ENCODE measurements at regions not wholly inside any gene's neighbourhood (a gene's known extent, or its start where the extent isn't known, plus 50 kb on each side); places are given as distances from the start of the nearest gene placed in this dataset.

- ChIA-PET POLR2A (no interaction called here), CTCF (no interaction called here)
- ATAC-seq (ENCODE audit: low read depth) (no peak), DNase-seq (no peak)
- intact Hi-C loops (cut with micrococcal nuclease): no loop called here
- Mint-ChIP-seq H3K4me1 (no peaks in the 10 kb centered on the region), H3K27ac (no peak overlapping the region), H3K36me3 (ENCODE audit: low read depth) (no peaks in the 10 kb centered on the region), H3K27me3 (no peaks in the 10 kb centered on the region), H3K4me3 (no peak overlapping the region), H3K9me3 (peaks cover 5% of the 10 kb centered on the region)
- no peak for TF ChIP-seq CTCF (IDR thresholded peaks at IDR 0.05)
Observed at GRCh38 chr21:28272272-28272992, 720.2 kb downstream of the LTN1 start.

GRCh38 chr21:28269173-28269572 lies 723.5 kb downstream of the LTN1 start:
- no peak overlapping the region for H3K27ac Mint-ChIP-seq
- ChIA-PET CTCF (no interaction called here), POLR2A (no interaction called here)
- no peaks in the 10 kb centered on the region for H3K36me3 Mint-ChIP-seq (ENCODE audit: low read depth)
- H3K4me3 Mint-ChIP-seq: no peak overlapping the region
- DNase-seq (no peak), ATAC-seq (ENCODE audit: low read depth) (no peak)
- no peaks in the 10 kb centered on the region for H3K27me3 Mint-ChIP-seq
- TF ChIP-seq CTCF (IDR thresholded peaks at IDR 0.05): no peak
- H3K4me1 Mint-ChIP-seq: no peaks in the 10 kb centered on the region
- H3K9me3 Mint-ChIP-seq: peaks cover 3% of the 10 kb centered on the region
- intact Hi-C loops (cut with micrococcal nuclease): no loop called here

GRCh38 chr21:28268685-28269084 lies 724.0 kb downstream of the LTN1 start:
- intact Hi-C loops (cut with micrococcal nuclease): no loop called here
- H3K9me3 Mint-ChIP-seq: peaks cover 3% of the 10 kb centered on the region
- no peaks in the 10 kb centered on the region for H3K36me3 Mint-ChIP-seq (ENCODE audit: low read depth)
- ATAC-seq (ENCODE audit: low read depth) (no peak), DNase-seq (no peak)
- ChIA-PET CTCF (no interaction called here), POLR2A (no interaction called here)
- H3K27ac Mint-ChIP-seq: no peak overlapping the region
- TF ChIP-seq CTCF (IDR thresholded peaks at IDR 0.05): no peak
- H3K4me1 Mint-ChIP-seq: no peaks in the 10 kb centered on the region
- H3K4me3 Mint-ChIP-seq: no peak overlapping the region
- no peaks in the 10 kb centered on the region for H3K27me3 Mint-ChIP-seq

- DNase-seq (no peak), ATAC-seq (ENCODE audit: low read depth) (no peak)
- Mint-ChIP-seq H3K9me3 (peaks cover 3% of the 10 kb centered on the region), H3K27me3 (no peaks in the 10 kb centered on the region), H3K27ac (no peak overlapping the region), H3K4me1 (no peaks in the 10 kb centered on the region), H3K4me3 (no peak overlapping the region), H3K36me3 (ENCODE audit: low read depth) (no peaks in the 10 kb centered on the region)
- CTCF ChIA-PET: no interaction called here
- POLR2A ChIA-PET: no interaction called here
- intact Hi-C loops (cut with micrococcal nuclease): no loop called here
- TF ChIP-seq CTCF (IDR thresholded peaks at IDR 0.05): no peak
Observed at GRCh38 chr21:28267449-28267848, 725.2 kb downstream of the LTN1 start.

GRCh38 chr21:28266061-28266460 lies 726.6 kb downstream of the LTN1 start:
- TF ChIP-seq CTCF (IDR thresholded peaks at IDR 0.05): no peak
- Mint-ChIP-seq H3K4me3 (no peak overlapping the region), H3K9me3 (peaks cover 3% of the 10 kb centered on the region), H3K36me3 (ENCODE audit: low read depth) (no peaks in the 10 kb centered on the region), H3K4me1 (no peaks in the 10 kb centered on the region), H3K27me3 (no peaks in the 10 kb centered on the region), H3K27ac (no peak overlapping the region)
- POLR2A ChIA-PET: no interaction called here
- CTCF ChIA-PET: no interaction called here
- intact Hi-C loops (cut with micrococcal nuclease): no loop called here
- ATAC-seq (ENCODE audit: low read depth) (no peak), DNase-seq (no peak)

Measured in activated B cell treated with CpG ODN at 0.5 μM for 24 hours (primary cell).